GM19238 (cell line): ENCODE measurements at regions not wholly inside any gene's neighbourhood (a gene's known extent, or its start where the extent isn't known, plus 50 kb on each side); places are given as distances from the start of the nearest gene placed in this dataset.

Experiments used
- DNase-seq: peaks from one replicate; pipeline ENCODE4 v3.0.0; 2011; ENCODE audit warnings: low spot score; ENCODE audit not compliant: insufficient read length

- DNase-seq, result no peak
These were observed 202.5 kb upstream of the CDH7 start for GRCh38 chr18:65548316-65548715.

DNA sequence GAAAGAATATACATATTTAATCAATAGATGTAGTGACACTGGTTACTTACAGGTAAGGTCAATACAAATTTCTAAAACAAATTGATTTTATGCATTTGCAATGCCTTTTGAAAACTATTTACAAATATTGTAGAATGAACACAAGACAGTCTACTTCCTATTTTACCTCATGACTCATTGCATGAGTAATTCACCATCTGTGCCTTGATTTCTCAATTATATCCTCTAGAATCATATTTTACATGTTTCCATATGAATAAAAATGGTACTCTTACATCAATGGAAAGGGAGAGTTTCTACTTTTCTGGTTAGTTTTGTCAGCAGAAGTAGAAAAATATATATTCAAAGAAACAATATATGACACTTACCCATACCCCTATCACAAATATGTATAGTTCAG, 203.8 kb upstream of the CDH7 start:
- no peak for DNase-seq

- DNase-seq, result no peak
These were observed 206.1 kb upstream of the CDH7 start for GRCh38 chr18:65544701-65545100.

- no peak for DNase-seq
These were observed 222.8 kb upstream of the CDH7 start for GRCh38 chr18:65527879-65528633.

GRCh38 chr18:65526099-65526498, 224.7 kb upstream of the CDH7 start:
- no peak for DNase-seq

DNA sequence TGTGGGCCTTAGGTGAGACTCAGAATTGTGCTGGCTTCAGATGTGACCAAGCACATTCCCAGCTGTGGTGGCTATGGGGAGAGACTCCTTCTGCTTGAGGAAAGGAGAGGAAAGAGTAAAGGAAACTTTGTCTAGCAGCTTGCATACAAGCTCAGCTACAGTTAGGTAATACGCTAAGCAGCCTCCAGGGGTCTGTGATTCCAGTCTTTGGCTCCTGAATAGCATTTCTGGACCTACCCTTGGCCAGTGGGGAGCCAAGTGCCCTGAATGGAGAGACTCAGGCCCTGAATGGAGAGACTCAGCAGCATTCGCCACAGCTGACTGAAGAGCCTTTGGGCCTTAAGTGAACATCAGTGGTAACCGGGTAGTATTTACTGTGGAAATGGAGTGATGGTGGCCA, 227.4 kb upstream of the CDH7 start:
- no peak for DNase-seq

GRCh38 chr18:65522907-65523306, 227.9 kb upstream of the CDH7 start:
- DNase-seq, result no peak

DNA sequence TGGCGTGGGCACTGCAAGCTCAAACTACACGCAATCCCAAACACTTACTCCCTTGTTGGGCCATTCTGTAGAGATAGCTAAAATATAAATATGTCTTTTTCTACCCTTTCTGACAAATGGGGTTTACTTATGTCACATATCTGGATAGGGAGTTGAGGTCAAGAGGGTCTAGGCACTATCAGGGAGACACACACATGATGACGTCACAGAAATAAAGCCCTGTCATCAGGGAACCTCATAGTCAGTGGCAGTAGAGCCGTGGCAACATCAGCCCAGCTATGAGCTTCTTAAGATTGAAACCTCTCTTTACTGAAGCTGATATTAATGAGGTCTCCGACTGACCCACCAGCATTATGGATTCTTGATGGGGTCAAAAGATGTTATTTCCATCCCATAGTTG, 234.6 kb upstream of the CDH7 start:
- no peak for DNase-seq

DNA sequence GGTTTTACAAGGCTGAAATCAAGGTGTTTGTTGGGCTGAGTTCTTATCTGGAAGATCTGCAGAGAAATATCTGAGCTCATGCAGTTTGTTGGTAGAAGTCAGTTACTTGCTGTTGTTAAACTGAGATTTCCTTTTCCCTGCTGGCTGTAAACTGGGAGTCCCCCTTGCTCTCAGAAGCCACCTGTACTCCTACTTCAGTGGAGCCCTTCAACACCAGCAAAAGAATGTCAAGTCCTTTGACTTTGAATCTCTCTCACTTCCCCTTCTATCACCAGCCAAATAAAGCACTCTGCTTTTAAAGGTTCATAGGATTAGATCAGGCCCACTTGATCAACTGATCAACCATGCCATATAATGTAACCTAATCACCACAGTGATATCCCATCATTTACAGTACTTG, 252.2 kb upstream of the CDH7 start:
- DNase-seq, result no peak

- DNase-seq, result no peak
These were observed 263.2 kb upstream of the CDH7 start for GRCh38 chr18:65487569-65487968.

GRCh38 chr18:65477455-65477854, 273.4 kb upstream of the CDH7 start:
- no peak for DNase-seq

DNA sequence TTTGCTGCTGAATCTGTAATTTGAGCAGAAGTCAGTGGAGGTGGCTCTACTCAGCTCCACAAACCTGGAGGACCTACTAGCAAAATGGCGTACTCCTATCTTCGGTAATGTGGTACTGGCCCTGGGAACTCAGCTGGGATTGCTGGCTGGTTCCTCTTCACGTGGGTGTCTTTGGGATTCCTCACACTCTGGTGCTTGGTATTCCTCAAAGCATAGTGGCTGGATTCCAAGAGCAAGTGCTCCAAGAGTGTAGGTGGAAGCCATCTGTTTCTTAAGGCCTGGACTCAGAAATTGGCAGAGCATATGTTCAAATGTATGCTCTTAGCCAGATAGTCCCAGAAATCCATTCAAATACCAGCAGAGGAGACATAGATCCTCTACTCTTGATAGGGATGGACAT, 281.9 kb upstream of the CDH7 start:
- DNase-seq, result no peak

DNA sequence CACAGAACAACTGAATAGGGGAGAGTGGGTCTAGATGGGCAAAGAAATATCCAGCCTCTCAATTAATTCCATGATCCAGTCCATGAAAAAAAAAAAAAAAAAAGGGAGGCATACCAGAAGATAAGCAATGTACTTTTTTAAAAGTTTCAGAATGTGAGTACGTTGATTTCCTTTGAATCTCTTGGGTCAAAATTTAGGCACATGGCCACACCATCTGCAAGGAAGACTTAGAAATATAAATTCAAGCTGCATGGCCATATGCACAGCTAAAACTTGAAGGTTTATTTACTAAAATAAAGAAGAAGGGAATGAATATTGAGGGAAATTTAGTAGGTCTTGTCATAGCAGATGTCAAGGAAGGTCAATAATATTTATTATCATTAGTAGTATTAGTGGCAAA, 286.5 kb upstream of the CDH7 start:
- DNase-seq, result no peak

DNA sequence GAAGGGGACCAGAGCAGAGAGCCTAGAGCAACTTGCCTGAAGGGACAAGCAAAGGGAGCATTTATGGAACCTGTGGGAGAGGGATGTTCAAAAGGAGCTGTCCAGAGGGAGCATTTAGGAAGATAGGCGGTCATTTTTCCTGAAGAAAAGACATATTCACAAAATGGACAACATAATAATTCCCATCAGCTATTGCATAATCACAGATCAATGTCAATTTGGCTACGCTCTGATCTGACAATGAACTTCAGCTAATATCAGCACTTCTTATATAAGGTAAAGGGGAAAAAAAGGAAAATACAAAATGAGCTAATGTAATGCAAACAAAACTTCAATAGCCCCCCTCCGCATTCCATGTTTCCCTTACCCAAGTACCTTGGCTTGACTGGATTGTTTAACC, 291.1 kb upstream of the CDH7 start:
- no peak for DNase-seq

GRCh38 chr18:65458871-65459270, 291.9 kb upstream of the CDH7 start:
- DNase-seq, result no peak

DNA sequence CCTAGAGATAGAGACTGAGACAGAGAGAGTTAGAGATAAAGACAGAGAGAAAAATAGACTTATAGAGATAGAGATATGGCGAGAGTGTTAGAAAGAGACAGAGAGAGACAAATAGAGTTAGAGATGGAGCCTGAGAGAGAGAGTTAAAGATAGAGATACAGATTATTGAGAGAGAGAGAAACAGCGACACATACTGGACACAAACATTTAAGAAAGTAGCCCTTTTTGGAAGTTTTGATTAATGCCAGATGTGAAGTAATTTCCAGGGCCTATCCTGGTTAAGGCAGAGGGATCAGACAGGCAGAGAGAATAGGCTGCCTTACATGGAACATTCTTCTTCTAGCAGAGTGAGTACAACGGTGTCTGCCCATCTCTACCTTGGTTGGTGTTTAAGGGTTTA, 311.6 kb upstream of the CDH7 start:
- no peak for DNase-seq

DNA sequence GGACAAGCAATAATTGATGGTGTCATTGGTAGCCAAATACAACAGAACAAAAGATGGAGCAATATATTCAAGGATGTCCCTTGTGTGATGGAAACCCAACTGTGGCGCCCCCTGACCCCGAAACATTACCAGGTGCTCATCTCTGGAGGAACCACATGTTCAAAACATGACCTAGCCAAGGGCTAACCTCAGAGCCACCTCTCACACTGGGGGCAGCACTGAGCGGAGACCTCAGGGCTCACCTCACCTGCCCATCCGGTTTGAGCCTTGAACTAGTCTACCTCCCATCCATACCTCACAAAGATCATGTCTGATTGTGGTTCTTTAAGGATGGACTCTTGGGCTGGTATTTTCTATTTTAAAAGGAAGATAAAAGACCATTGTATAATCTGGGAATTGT, 314.4 kb upstream of the CDH7 start:
- no peak for DNase-seq

- no peak for DNase-seq
These were observed 315.3 kb upstream of the CDH7 start for GRCh38 chr18:65435534-65435933.

- DNase-seq, result no peak
These were observed 321.2 kb upstream of the CDH7 start for GRCh38 chr18:65429601-65430000.

DNA sequence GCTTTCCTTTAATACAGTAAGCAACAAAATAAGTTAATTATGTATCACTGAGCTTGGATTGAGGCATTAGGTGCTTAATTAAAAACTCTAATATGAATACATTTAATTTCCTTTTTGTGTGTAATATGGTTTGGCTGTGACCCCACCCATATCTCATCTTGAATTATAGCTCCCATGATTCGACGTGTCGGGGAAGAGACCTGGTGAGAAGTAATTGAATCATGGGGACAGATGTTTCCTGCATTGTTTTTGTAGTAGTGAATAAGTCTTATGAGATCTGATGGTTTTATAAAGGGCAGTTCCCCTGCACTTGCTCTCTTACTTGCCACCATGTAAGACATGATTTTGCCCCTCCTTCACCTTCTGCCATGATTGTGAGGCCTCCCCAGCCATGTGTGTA, 325.4 kb upstream of the CDH7 start:
- no peak for DNase-seq

- DNase-seq, result no peak
These were observed 327.0 kb upstream of the CDH7 start for GRCh38 chr18:65423776-65424175.

- DNase-seq, result no peak
These were observed 328.2 kb upstream of the CDH7 start for GRCh38 chr18:65422544-65423136.

- no peak for DNase-seq
These were observed 335.7 kb upstream of the CDH7 start for GRCh38 chr18:65415098-65415497.
